Natural killer cell (primary cell): ENCODE measurements at regions not wholly inside any gene's neighbourhood (a gene's known extent, or its start where the extent isn't known, plus 50 kb on each side); places are given as distances from the start of the nearest gene placed in this dataset.

Experiments
- ATAC-seq, 3 donors: fragments of 150-1000 bp in 2 of 3; fragments of 200-7000 bp in 1 of 3; cut with Tn5 transposase; 1 replicate in 1 of 3; 2 replicates in 2 of 3; pipeline ENCODE4 v1.10.0; 2021; ENCODE audit warnings: mild to moderate bottlenecking in 2 of 3, moderate library complexity in 2 of 3
- DNase-seq, 2 donors: peaks; one replicate each; pipeline versions ENCODE4 v3.0.0 to v3.0.0-alpha.2; 2013 to 2021; ENCODE audit warnings: mixed read lengths in 1 of 2
- H3K27ac ChIP-seq: one replicate; pipeline ENCODE4 v1.5.1; 2013; ENCODE audit warnings: mild to moderate bottlenecking, low read length
- H3K27me3 ChIP-seq: one replicate; pipeline ENCODE4 v1.6.1; 2013; ENCODE audit warnings: low read length; ENCODE audit not compliant: control insufficient read depth, insufficient read depth
- H3K36me3 ChIP-seq: one replicate; pipeline ENCODE4 v1.6.1; 2013; ENCODE audit warnings: low read length; ENCODE audit not compliant: control insufficient read depth, insufficient read depth
- H3K4me1 ChIP-seq: one replicate; pipeline ENCODE4 v1.6.1; 2013; ENCODE audit warnings: low read length; ENCODE audit not compliant: control insufficient read depth, insufficient read depth
- H3K4me3 ChIP-seq: one replicate; pipeline ENCODE4 v1.5.1; 2013; ENCODE audit warnings: low read length
- H3K9me3 ChIP-seq: one replicate; pipeline ENCODE4 v1.6.1; 2013; ENCODE audit warnings: low read length; ENCODE audit not compliant: control insufficient read depth, insufficient read depth
- H3K27ac Mint-ChIP-seq, 2 donors: one replicate each; pipeline ENCODE4 v1.8.0; 2022; ENCODE audit warnings: mild to moderate bottlenecking in 2 of 2, mixed read lengths in 2 of 2, moderate library complexity in 1 of 2
- H3K27me3 Mint-ChIP-seq, 2 donors: one replicate each; pipeline ENCODE4 v1.8.0; 2022; ENCODE audit warnings: low read depth in 2 of 2, mixed read lengths in 2 of 2
- H3K36me3 Mint-ChIP-seq: one replicate; pipeline ENCODE4 v1.8.0; 2022; ENCODE audit warnings: mixed read lengths
- H3K4me1 Mint-ChIP-seq, 2 donors: one replicate each; pipeline ENCODE4 v1.8.0; 2022; ENCODE audit warnings: mixed read lengths in 2 of 2
- H3K4me3 Mint-ChIP-seq: one replicate; pipeline ENCODE4 v1.8.0; 2022; ENCODE audit warnings: mild to moderate bottlenecking, moderate library complexity, mixed read lengths
- H3K9me3 Mint-ChIP-seq, 2 donors: one replicate each; pipeline ENCODE4 v1.8.0; 2022; ENCODE audit warnings: mixed read lengths in 2 of 2
- WGBS: methylation state at CpG from one replicate; pipeline ENCODE4 v1.1.7; 2013; ENCODE audit warnings: missing lambda C conversion rate; ENCODE audit not compliant: insufficient coverage; 5-methylcytosine and 5-hydroxymethylcytosine counted together
- intact Hi-C: fragments of 100-400 bp; cut with micrococcal nuclease; formaldehyde crosslinking; loops from one replicate; pipeline ENCODE4 v1.14.2; 2022
- TF ChIP-seq, protein P1 (sequence below): fragments of 200-600 bp; IDR thresholded peaks from one replicate; pipeline ENCODE4 v1.8.0; 2022; ENCODE audit warnings: antibody characterized with exemption

DNA sequence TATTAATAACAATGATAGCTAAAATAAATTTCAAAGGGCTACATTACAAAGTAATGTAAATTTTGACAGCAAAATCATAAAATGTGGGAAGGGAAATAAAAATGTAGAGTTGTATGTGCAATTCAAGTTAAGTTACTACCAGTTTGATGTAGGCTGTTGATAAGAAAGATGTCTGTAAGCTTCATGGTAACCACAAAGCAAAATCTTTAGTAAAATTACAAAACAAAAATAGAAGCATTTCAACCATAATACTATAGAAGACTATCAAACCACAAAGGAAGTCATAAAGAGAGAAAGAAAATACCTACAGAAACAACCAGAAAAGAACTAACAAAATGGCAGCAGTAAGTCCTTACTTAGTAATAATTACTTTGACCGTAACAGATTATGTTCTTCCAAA lies 99.1 kb downstream of the C7orf25 start:
- Mint-ChIP-seq H3K9me3 (peaks cover 2 to 9% of the 10 kb centered on the region in 2 donors), H3K27ac (no peak overlapping the region), H3K36me3 (no peaks in the 10 kb centered on the region), H3K27me3 (peaks cover 0 to 2% of the 10 kb centered on the region in 2 donors), H3K4me3 (no peak overlapping the region), H3K4me1 (no peaks in the 10 kb centered on the region)
- H3K27ac ChIP-seq: no peak overlapping the region
- ATAC-seq (no peak), DNase-seq (no peak)
- no peak overlapping the region for H3K4me3 ChIP-seq
- no peaks in the 10 kb centered on the region for H3K4me1 ChIP-seq
- no CpG with 5 or more reads among the region's 1 CpG for WGBS
- H3K27me3 ChIP-seq: no peaks in the 10 kb centered on the region
- no peaks in the 10 kb centered on the region for H3K36me3 ChIP-seq
- H3K9me3 ChIP-seq: no peaks in the 10 kb centered on the region
- intact Hi-C loops: no loop called here
- TF ChIP-seq, protein P1, sequence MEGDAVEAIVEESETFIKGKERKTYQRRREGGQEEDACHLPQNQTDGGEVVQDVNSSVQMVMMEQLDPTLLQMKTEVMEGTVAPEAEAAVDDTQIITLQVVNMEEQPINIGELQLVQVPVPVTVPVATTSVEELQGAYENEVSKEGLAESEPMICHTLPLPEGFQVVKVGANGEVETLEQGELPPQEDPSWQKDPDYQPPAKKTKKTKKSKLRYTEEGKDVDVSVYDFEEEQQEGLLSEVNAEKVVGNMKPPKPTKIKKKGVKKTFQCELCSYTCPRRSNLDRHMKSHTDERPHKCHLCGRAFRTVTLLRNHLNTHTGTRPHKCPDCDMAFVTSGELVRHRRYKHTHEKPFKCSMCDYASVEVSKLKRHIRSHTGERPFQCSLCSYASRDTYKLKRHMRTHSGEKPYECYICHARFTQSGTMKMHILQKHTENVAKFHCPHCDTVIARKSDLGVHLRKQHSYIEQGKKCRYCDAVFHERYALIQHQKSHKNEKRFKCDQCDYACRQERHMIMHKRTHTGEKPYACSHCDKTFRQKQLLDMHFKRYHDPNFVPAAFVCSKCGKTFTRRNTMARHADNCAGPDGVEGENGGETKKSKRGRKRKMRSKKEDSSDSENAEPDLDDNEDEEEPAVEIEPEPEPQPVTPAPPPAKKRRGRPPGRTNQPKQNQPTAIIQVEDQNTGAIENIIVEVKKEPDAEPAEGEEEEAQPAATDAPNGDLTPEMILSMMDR: no peak

DNA sequence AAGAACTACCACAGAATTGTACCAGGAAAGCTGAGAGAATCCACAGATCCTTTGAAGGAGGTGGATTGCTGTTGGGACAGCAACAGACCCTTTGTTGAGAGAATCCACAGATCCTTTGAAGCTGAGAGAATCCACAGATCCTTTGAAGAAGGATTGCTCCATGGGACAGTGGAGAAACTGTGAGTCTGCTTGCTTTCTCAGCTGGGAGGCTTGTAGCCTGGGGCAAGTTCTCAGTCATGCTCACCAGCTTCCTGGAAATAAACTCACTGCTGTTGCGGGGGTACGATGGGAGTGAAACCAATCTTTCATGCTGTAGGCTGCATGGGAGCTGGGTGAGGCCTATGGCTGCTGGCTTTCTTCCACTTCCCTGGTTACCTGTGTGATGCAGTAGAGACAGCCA lies 106.3 kb downstream of the C7orf25 start:
- intact Hi-C loops: no loop called here
- Mint-ChIP-seq H3K9me3 (peaks cover 7 to 12% of the 10 kb centered on the region in 2 donors), H3K27ac (no peak overlapping the region), H3K4me1 (no peaks in the 10 kb centered on the region), H3K27me3 (peaks cover 0 to 2% of the 10 kb centered on the region in 2 donors), H3K4me3 (no peak overlapping the region), H3K36me3 (peaks cover 7% of the 10 kb centered on the region)
- peaks cover 10% of the 10 kb centered on the region for H3K9me3 ChIP-seq
- WGBS: 100% methylated on average over 2 of the region's 2 CpGs
- no peak overlapping the region for H3K27ac ChIP-seq
- TF ChIP-seq, protein P1: no peak
- DNase-seq (no peak), ATAC-seq (no peak)
- no peaks in the 10 kb centered on the region for H3K4me1 ChIP-seq
- no peaks in the 10 kb centered on the region for H3K27me3 ChIP-seq
- H3K36me3 ChIP-seq: no peaks in the 10 kb centered on the region
- no peak overlapping the region for H3K4me3 ChIP-seq

DNA sequence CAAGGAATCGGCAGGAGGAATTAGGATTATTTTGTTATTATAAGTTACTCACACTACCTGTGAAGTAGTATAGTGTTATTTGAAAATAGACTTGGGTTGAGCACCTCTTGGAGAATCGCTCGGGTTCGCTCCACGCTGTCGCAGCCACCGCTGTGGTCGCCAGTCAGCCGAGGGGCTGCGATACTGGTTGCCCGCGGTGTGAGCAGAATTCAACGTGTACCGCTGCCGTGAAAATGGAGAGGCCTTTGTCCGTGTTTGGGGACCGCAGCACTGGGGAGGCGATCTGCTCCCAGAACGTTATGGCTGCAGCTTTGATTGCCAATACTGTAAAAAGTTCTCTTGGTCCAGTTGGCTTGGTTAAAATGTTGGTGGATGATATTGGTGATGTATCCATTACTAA lies 117.2 kb downstream of the C7orf25 start:
- Histone ChIP-seq H3K4me3 (no peak overlapping the region), H3K27ac (no peak overlapping the region), H3K36me3 (no peaks in the 10 kb centered on the region), H3K27me3 (no peaks in the 10 kb centered on the region), H3K4me1 (no peaks in the 10 kb centered on the region), H3K9me3 (no peaks in the 10 kb centered on the region)
- TF ChIP-seq, protein P1: no peak
- H3K36me3 Mint-ChIP-seq: no peaks in the 10 kb centered on the region
- H3K4me3 Mint-ChIP-seq: no peak overlapping the region
- ATAC-seq: no peak
- 96% methylated on average over 18 of the region's 19 CpGs for WGBS
- DNase-seq: no peak
- H3K4me1 Mint-ChIP-seq: no peaks in the 10 kb centered on the region
- intact Hi-C loops: no loop called here
- no peaks in the 10 kb centered on the region for H3K27me3 Mint-ChIP-seq
- peaks cover 5 to 7% of the 10 kb centered on the region in 2 donors for H3K9me3 Mint-ChIP-seq
- H3K27ac Mint-ChIP-seq: no peak overlapping the region

DNA sequence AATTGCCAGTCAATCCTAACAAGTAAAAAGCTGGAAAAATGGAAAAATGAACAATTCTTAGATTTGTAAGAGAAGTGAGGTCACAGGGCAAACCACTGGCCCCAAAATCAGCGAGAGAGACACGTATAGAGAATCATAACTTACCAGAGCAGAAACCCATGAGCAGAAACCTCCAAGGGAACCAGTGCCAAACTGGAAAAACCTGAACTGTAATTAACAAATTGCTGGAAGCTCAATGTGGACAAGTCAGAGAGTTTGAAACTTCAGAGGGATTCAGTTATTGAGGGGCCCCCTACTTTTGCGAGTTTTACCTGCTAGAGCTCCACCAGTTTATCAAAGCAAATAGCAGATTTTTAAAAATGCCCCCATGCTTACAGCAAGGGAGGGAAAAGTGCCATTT lies 119.0 kb downstream of the C7orf25 start:
- intact Hi-C loops: no loop called here
- H3K27ac Mint-ChIP-seq: no peak overlapping the region
- peaks cover 2 to 3% of the 10 kb centered on the region in 2 donors for H3K9me3 Mint-ChIP-seq
- H3K36me3 Mint-ChIP-seq: no peaks in the 10 kb centered on the region
- ATAC-seq: no peak
- Histone ChIP-seq H3K27me3 (no peaks in the 10 kb centered on the region), H3K4me1 (no peaks in the 10 kb centered on the region), H3K4me3 (no peak overlapping the region), H3K36me3 (no peaks in the 10 kb centered on the region), H3K9me3 (no peaks in the 10 kb centered on the region), H3K27ac (no peak overlapping the region)
- 96% methylated on average over 3 of the region's 3 CpGs for WGBS
- H3K4me1 Mint-ChIP-seq: no peaks in the 10 kb centered on the region
- DNase-seq: no peak
- TF ChIP-seq, protein P1: no peak
- no peaks in the 10 kb centered on the region for H3K27me3 Mint-ChIP-seq
- H3K4me3 Mint-ChIP-seq: no peak overlapping the region
